Embryonic facial prominence (tissue), 1 donor: ENCODE measurements at regions not wholly inside any gene's neighbourhood (a gene's known extent, or its start where the extent isn't known, plus 50 kb on each side); places are given as distances from the start of the nearest gene placed in this dataset.
"Not testable (repeated sequence)": the region's sequence is repeated elsewhere in the genome, so short reads cannot be mapped to it uniquely, and the experiment has no call there.

ENCODE experiments used
- DNase-seq: peaks from one replicate; pipeline ENCODE4 v3.0.0-alpha.2; 2016; ENCODE audit errors: extremely low spot score

DNA sequence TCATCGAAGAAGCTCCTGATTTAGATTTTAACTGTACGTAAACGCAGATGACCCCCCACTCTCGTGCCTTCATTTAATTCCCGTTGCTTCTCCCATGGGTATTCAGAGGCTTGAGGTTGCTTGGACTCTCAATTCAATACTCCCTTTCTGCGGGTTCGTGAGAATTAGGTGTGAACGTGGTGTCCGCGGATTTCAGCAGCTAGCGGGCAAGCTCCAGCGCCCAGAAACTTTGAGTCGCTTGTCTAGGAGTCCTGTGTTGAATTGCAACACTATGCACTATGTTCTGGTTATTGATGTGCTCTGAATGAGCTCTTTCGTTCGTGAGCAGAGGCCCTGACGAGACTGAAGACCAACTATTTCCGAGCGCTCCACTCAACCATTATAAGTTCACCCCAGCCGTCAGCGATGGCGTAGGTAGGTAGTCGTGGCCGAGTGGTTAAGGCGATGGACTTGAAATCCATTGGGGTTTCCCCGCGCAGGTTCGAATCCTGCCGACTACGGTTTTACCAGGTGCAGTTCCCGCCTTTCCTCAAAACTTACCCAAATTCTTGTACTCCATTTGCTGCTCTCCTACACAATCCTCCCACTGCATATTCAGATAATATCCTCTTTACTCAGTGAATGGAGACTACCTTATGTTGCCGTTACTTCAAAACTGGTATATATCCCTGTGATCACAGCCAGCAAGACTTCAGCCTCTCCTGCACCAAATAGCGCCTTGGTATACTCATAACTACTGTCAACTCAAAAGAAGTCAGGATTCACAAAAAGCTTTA is 72.6 kb upstream of the ZNF184 start:
- no peak for DNase-seq

DNA sequence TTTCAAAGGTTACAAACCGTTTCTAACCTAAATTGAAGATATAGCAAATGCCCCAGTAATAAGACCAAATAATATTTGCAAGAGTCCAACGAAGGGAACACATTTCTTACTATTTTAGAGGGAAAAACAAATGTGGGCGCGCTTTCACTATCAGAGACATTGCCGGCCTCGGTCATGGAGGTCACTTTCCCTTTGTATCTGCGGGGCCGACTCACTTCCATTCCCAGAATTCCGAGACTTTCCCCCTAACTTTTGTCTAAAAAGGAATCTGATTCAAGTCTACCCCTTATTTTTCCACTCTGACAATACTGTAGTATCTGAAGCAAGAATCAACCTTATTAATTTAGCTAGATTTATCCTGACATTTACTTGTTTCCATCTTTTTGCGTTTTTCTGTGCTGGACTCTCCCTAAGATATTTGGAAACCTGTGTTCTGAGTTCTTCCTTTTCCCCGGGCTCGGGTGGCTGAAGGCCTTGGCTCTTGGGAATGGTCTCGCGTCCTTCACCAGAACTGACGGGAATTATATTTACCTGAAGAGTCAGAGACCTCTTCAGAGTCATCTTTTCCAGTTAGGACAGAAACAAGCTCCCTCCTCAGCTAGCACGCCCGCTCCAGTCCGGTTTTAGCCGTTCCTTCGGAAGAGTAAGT is 71.8 kb upstream of the ZNF184 start:
- no peak for DNase-seq

DNA sequence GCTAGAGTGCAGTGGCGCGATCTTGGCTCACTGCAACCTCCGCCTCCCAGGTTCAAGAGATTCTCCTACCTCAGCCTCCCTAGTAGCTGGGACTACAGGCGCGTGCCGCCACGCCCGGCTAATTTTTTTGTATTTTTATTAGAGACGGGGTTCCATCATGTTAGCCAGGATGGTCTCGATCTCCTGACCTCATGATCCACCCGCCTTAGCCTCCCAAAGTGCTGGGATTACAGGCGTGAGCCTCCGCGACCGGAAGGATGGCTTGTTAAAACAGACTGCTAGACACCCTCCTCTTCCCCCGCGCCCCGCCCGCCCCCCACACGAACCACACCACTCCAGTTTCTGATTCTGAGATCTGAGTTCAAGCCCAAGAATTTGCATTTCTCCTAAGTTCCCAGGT is 71.2 kb upstream of the ZNF184 start:
- not testable (repeated sequence) for DNase-seq

DNA sequence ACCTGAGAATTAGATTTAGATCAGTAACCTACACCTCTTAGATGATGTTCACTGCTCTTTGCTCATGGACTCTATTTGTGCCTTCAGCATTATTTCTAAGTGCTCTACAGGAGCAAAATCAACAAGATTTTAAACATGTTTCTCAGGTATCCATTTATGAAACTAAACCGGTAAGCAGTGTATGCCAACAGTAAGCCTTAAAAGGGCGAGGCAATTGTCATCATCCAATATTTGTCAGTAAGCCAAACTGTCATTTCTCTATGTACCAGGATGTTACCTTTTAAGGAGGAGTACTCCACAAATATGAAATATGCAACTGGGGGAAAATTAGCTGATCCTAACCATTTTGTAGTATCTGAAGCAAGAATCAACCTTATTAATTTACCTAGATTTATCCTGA is 69.6 kb upstream of the ZNF184 start:
- no peak for DNase-seq

DNA sequence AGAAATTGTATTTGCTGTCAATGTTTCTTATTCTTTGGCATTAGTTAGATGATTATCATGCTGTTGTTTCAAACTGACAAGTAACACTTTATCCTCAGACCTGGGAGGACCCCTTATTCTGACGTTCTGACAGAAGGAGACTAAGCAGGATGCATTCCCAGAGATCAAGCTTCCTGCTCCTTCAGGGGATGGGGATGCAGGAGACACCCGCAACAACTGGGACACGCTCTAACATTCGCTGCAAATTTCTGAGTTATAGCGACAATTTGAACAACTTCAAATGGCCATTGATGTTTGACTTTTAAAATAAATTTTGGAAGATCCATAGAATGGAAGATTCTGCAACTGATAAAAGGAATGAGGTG is 69.0 kb upstream of the ZNF184 start:
- no peak for DNase-seq

DNA sequence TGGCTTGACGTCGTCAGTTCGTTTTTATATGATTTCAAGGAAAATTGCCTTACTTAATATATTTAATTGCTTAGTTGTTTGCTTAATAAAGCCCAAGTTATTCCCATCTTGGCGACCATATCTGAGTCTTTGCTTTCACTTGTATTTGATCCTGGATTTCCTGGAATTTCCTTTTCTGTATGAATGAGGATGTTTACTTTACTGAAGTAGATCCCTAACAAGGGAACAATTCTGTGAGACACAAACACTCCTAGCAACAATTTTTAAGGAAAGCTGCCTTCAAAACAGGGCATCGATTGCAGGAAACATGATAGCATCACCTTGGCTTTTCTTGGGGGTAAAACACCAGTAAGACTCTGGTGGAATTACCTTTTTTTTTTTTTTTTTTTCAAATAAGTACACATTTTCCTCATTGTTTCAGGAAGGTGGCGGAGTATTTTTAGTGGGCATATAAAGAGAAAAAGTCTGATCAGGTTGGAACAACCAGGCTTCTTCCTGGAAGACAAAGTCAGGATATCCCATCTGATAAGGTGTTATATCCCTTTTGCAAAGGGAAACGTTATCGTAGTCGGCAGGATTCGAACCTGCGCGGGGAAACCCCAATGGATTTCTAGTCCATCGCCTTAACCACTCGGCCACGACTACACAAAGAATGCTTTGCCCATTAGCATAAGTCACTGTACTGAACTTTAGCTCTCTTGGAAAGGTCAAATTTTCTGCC is 68.5 kb upstream of the ZNF184 start:
- no peak for DNase-seq

DNA sequence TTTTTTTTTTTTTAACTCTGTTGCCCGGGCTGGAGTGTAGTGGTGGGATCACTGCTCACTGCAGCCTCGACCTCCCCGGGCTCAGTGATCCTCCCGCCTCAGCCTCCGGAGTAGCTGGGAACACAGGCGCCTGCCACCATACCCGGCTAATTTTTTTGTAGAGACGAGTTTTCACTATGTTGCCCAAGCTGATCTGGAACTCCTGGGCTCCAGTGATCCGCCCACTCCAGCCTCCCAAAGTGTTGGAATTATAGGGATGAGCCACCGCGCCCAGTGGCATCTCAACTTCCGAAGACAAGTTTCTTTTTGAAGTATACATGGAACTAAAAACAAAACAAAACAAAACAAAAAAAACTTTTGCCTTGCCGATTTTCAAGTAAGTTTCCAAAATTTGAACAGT is 66.6 kb upstream of the ZNF184 start:
- DNase-seq, result no peak

DNA sequence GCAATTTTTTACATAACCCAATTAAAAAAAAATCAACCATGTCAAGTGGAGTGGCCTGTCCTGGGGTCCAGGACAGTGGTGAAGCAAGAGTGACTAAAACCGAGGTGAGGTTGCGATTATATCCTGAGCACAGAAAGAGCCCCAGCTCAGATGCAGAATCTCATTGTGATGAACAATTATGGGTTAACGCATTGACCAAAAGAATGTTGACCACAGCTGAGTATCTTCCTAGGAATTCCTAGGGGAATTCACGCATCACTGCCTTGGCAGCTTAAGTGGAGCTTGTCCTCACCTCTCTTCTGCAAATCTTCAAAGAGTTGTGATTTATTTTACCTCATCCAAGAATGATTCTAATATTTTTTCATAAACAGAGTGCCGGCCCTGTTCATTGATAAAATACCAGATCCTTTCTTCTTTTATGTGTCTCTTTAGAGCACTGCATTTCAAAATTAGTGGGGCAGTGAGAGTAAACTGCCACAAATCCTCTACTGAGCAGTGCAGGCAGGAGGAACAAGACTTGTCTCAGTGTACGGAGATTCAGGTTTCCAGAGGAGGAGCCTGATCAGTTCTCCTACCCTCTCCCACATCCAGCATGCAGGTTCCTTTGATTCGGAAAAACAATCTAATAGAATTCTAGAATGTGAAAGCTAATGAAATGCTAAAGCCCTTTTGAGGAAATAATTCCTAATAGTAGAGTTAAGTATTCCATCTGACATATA is 60.1 kb upstream of the ZNF184 start:
- DNase-seq, result no peak

DNA sequence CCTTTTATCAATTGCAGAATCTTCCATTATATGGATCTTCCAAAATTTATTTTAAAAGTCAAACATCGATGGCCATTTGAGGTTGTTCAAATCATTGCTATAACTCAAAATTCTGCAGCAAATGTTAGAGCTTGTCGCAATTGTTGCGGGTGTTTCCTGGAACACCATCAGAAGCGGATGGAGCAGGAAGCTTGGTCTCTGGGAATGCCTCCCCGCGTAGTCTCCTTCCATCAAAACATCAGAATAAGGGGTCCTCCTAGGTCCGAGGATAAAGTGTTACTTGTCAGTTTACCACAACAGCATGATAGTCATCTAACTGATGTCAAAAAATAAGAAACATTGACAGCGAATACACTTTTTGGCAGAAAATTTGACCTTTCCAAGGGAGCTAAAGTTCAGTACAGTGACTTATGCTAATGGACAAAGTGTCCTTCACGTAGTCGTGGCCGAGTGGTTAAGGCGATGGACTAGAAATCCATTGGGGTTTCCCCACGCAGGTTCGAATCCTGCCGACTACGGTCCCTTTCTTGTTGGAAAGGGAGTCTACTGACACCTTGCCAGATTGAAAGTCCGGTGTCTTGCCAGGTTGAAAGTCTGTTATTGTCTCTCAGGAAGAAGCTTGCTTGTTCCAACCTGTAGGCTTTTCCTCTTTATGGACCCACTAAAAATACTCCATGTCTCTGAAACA is 59.0 kb upstream of the ZNF184 start:
- DNase-seq, result no peak

DNA sequence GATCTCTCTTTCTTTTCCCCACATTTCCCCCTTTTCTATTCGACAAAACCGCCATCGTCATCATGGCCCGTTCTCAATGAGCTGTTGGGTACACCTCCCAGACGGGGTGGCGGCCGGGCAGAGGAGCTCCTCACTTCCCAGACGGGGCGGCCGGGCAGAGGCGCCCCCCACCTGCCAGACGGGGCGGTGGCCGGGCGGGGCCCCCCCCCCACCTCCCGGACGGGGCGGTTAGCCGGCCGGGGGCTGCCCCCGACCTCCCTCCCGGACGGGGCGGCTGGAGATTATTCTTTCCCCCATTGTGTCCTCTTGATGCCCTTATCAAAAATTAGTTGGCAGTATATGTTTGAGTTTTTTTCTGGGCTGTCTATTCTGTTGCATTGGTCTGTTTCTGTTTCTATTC is 56.9 kb upstream of the ZNF184 start:
- not testable (repeated sequence) for DNase-seq

DNA sequence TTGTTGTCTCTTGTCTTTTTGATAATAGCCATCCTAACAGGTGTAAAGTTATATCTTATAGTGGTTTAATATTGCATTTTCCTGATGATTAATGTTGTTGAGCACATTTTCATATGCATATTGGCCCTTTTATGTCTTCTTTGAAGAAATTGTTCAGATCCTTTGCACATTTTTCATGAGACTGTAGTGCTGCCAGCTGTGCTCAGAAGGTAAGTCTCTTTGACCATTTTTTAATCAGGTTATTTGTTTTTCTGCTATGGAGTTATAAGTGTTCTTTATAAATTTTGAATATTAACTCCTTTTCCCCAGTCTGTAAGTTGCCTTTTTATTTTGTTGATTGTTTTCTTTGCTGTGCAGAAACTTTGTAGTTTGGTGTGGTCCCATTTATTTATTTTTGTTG is 55.8 kb upstream of the ZNF184 start:
- DNase-seq, result no peak
